ENCODE measurements at regions not wholly inside any gene's neighbourhood (a gene's known extent, or its start where the extent isn't known, plus 50 kb on each side); places are given as distances from the start of the nearest gene placed in this dataset.

GRCh38 chr10:78470267-78471103 is 436.8 kb downstream of the RPS24 start:
- TF ChIP-seq CTCF (conservative IDR thresholded peaks at IDR 0.05; ENCODE audit: low read length) (no peak), EZH2phosphoT487 (IDR thresholded peaks at IDR 0.05; ENCODE audit: borderline replicate concordance, low read depth, low read length) (no peak)

Data from OCI-LY7 (cell line).